PC-3 (cell line): ENCODE measurements at regions not wholly inside any gene's neighbourhood (a gene's known extent, or its start where the extent isn't known, plus 50 kb on each side); places are given as distances from the start of the nearest gene placed in this dataset.

Source experiments
- ATAC-seq: fragments of 200-7000 bp; cut with Tn5 transposase; 2 replicates; pipeline ENCODE4 v1.9.1; 2020; ENCODE audit warnings: mild to moderate bottlenecking, moderate library complexity
- BruUV-seq: library from RNA; stranded (reverse); fragments of 400-500 nt; replicated peaks from 2 replicates; lab custom pipeline; 2021; lab: Mats Ljungman, UMichigan
- CTCF ChIA-PET: fragments of 300-600 bp; sonication (Branson Sonifier 250); formaldehyde crosslinking; loops from one replicate; lab custom pipeline; 2022; ENCODE audit warnings: antibody characterized with exemption; lab: Charles Lee
- POLR2A ChIA-PET: fragments of 300-600 bp; sonication (Branson Sonifier 250); formaldehyde crosslinking; loops from one replicate; lab custom pipeline; 2022; ENCODE audit warnings: antibody characterized with exemption; ENCODE audit not compliant: unreplicated experiment; lab: Charles Lee
- DNase-seq: peaks from one replicate; pipeline ENCODE4 v3.0.0-alpha.2; 2015
- H2AFZ ChIP-seq: fragments of 300-600 bp; sonication (generic); 2 replicates; pipeline ENCODE4 v1.6.0; 2016; ENCODE audit warnings: antibody characterized with exemption, low read length
- H3F3A ChIP-seq: fragments of 300-600 bp; sonication (generic); one replicate; pipeline ENCODE4 v1.6.0; 2017; ENCODE audit warnings: antibody characterized with exemption, low read length, control low read depth, mild to moderate bottlenecking; ENCODE audit not compliant: unreplicated experiment
- H3K27ac ChIP-seq: fragments of 300-600 bp; sonication (generic); 2 replicates; pipeline ENCODE4 v1.5.1; 2016; ENCODE audit warnings: mild to moderate bottlenecking, low read length
- H3K27me3 ChIP-seq: fragments of 300-600 bp; sonication (generic); 2 replicates; pipeline ENCODE4 v1.6.1; 2016; ENCODE audit warnings: low read length, mixed read lengths
- H3K36me3 ChIP-seq: fragments of 300-600 bp; sonication (generic); 2 replicates; pipeline ENCODE4 v1.6.1; 2016; ENCODE audit warnings: low read depth, mixed run types, low read length, mixed read lengths
- H3K4me1 ChIP-seq: fragments of 300-600 bp; sonication (generic); 2 replicates; pipeline ENCODE4 v1.5.1; 2016; ENCODE audit warnings: low read length; ENCODE audit not compliant: insufficient read depth
- H3K4me2 ChIP-seq: fragments of 300-600 bp; sonication (generic); 2 replicates; pipeline ENCODE4 v1.6.0; 2016; ENCODE audit warnings: low read length
- H3K4me3 ChIP-seq: fragments of 300-600 bp; sonication (generic); 2 replicates; pipeline ENCODE4 v1.5.1; 2016; ENCODE audit warnings: mild to moderate bottlenecking, low read length, mixed read lengths
- H3K79me2 ChIP-seq: fragments of 300-600 bp; sonication (generic); 2 replicates; pipeline ENCODE4 v1.6.1; 2017; ENCODE audit warnings: low read length, mixed read lengths
- H3K9ac ChIP-seq: fragments of 300-600 bp; sonication (generic); 2 replicates; pipeline ENCODE4 v1.6.0; 2016; ENCODE audit warnings: mild to moderate bottlenecking, low read length
- H3K9me2 ChIP-seq: fragments of 300-600 bp; sonication (generic); replicated peaks from 2 replicates; pipeline ENCODE4 v1.6.1; 2016; ENCODE audit warnings: mixed run types, low read length, mixed read lengths
- H3K9me3 ChIP-seq: fragments of 300-600 bp; sonication (generic); 2 replicates; pipeline ENCODE4 v1.6.1; 2016; ENCODE audit warnings: low read length, mixed read lengths
- H4K20me1 ChIP-seq: fragments of 300-600 bp; sonication (generic); 2 replicates; pipeline ENCODE4 v1.6.1; 2016; ENCODE audit warnings: low read length, mixed read lengths
- CTCF ChIP-seq: fragments of 300-600 bp; sonication (generic); conservative IDR thresholded peaks from 2 replicates; pipeline ENCODE4 v1.5.1; 2017; ENCODE audit warnings: antibody characterized with exemption, low read depth, mild to moderate bottlenecking, low read length
- EZH2 ChIP-seq: fragments of 300-600 bp; sonication (generic); IDR thresholded peaks from one replicate; pipeline ENCODE4 v1.6.1; 2017; ENCODE audit warnings: antibody characterized with exemption, mild to moderate bottlenecking, low read length; ENCODE audit not compliant: unreplicated experiment
- EZH2phosphoT487 ChIP-seq: fragments of 300-600 bp; sonication (generic); IDR thresholded peaks from 2 replicates; pipeline ENCODE4 v1.6.1; 2018; ENCODE audit warnings: mild to moderate bottlenecking, antibody characterized with exemption, low read length, borderline replicate concordance
- intact Hi-C: fragments of 100-400 bp; cut with micrococcal nuclease; formaldehyde crosslinking; loops from 2 replicates; pipeline ENCODE4 v1.9.0; 2023

GRCh38 chr2:16129716-16130540 lies 189.6 kb downstream of the MYCN start:
- Histone ChIP-seq H3K4me1 (no peaks in the 10 kb centered on the region), H3K4me3 (no peak overlapping the region), H3K27me3 (no peaks in the 10 kb centered on the region), H3K9me2 (no peaks in the 10 kb centered on the region), H3K36me3 (no peaks in the 10 kb centered on the region), H3K4me2 (no peak overlapping the region), H3K79me2 (no peaks in the 10 kb centered on the region), H2AFZ (no peak overlapping the region), H3F3A (no peaks in the 10 kb centered on the region), H3K27ac (no peak overlapping the region), H3K9me3 (no peaks in the 10 kb centered on the region), H4K20me1 (no peaks in the 10 kb centered on the region), H3K9ac (no peak overlapping the region)
- CTCF ChIA-PET = no interaction called here
- DNase-seq (no peak), ATAC-seq (no peak)
- TF ChIP-seq EZH2phosphoT487 (no peak), CTCF (no peak), EZH2 (no peak)
- POLR2A ChIA-PET = no interaction called here
- intact Hi-C loops = no loop called here
- BruUV-seq = no TSS peak

- Histone ChIP-seq H3K4me3 (no peak overlapping the region), H3K79me2 (no peaks in the 10 kb centered on the region), H3K27ac (no peak overlapping the region), H4K20me1 (no peaks in the 10 kb centered on the region), H3K9ac (no peak overlapping the region), H3K4me2 (no peak overlapping the region), H3K27me3 (no peaks in the 10 kb centered on the region), H2AFZ (no peak overlapping the region), H3K9me2 (no peaks in the 10 kb centered on the region), H3K4me1 (no peaks in the 10 kb centered on the region), H3K36me3 (no peaks in the 10 kb centered on the region), H3F3A (no peaks in the 10 kb centered on the region), H3K9me3 (no peaks in the 10 kb centered on the region)
- DNase-seq (no peak), ATAC-seq (no peak)
- intact Hi-C loops = no loop called here
- CTCF ChIA-PET = no interaction called here
- TF ChIP-seq EZH2phosphoT487 (no peak), EZH2 (no peak), CTCF (no peak)
- POLR2A ChIA-PET = no interaction called here
- no TSS peak for BruUV-seq
These were observed 188.6 kb downstream of the MYCN start for GRCh38 chr2:16128746-16129610.
